ENCODE measurements at regions not wholly inside any gene's neighbourhood (a gene's known extent, or its start where the extent isn't known, plus 50 kb on each side); places are given as distances from the start of the nearest gene placed in this dataset.

GRCh38 chr12:114165921-114166320, 199.8 kb upstream of the RBM19 start:
- BruUV-seq (replicated peaks), result no TSS peak

DNA sequence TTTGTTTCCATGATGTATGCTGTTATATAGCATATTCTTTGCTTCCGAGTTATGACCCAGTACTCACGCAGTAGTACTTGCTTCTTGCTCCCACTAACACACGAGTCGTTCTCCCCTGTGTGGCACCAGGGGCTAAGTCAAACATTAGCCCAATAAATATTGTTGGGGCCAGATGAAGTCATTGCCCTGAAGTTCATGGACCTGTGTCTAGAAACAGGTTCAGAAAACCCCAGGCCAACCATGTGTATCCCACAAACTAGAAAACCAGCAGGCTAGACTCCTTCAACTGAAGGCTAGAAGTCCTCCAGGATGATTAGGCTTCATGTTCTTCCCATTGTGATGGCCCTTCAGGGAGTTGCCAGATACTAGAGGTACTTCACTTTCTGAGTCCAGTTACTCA, 198.2 kb upstream of the RBM19 start:
- no peak for TF ChIP-seq FOS (IDR thresholded peaks at IDR 0.05; ENCODE audit: borderline replicate concordance, insufficient read depth, low read length)
- TF ChIP-seq, protein P1, sequence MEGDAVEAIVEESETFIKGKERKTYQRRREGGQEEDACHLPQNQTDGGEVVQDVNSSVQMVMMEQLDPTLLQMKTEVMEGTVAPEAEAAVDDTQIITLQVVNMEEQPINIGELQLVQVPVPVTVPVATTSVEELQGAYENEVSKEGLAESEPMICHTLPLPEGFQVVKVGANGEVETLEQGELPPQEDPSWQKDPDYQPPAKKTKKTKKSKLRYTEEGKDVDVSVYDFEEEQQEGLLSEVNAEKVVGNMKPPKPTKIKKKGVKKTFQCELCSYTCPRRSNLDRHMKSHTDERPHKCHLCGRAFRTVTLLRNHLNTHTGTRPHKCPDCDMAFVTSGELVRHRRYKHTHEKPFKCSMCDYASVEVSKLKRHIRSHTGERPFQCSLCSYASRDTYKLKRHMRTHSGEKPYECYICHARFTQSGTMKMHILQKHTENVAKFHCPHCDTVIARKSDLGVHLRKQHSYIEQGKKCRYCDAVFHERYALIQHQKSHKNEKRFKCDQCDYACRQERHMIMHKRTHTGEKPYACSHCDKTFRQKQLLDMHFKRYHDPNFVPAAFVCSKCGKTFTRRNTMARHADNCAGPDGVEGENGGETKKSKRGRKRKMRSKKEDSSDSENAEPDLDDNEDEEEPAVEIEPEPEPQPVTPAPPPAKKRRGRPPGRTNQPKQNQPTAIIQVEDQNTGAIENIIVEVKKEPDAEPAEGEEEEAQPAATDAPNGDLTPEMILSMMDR (IDR thresholded peaks at IDR 0.05; ENCODE audit: extremely low read depth in 1 of 2, insufficient read depth in 1 of 2, low read depth in 1 of 2, low read length in 2 of 2), result no peak
- no peak for TF ChIP-seq POLR2AphosphoS5 (IDR thresholded peaks at IDR 0.05; ENCODE audit: insufficient read depth, low read depth, low read length)
- TF ChIP-seq POLR2A (IDR thresholded peaks at IDR 0.05; ENCODE audit: low read depth, low read length), result no peak
- no peak for TF ChIP-seq MYC (IDR thresholded peaks at IDR 0.05; ENCODE audit: low read depth, low read length)
- TF ChIP-seq, protein P2, sequence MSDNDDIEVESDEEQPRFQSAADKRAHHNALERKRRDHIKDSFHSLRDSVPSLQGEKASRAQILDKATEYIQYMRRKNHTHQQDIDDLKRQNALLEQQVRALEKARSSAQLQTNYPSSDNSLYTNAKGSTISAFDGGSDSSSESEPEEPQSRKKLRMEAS (IDR thresholded peaks at IDR 0.05; ENCODE audit: insufficient read depth, insufficient read length), result no peak
- no peak for TF ChIP-seq EZH2 (IDR thresholded peaks at IDR 0.05; ENCODE audit: borderline replicate concordance, low read depth, low read length, severe bottlenecking)
- TF ChIP-seq GATA2 (IDR thresholded peaks at IDR 0.05; ENCODE audit: insufficient read depth, insufficient read length, low read depth, low read length), result no peak
- no peak for TF ChIP-seq JUN (IDR thresholded peaks at IDR 0.05; ENCODE audit: borderline replicate concordance, insufficient read depth, insufficient read length, low read depth)
- Histone ChIP-seq H3K27ac (ENCODE audit: insufficient read depth, low read depth, low read length) (no peak overlapping the region), H3K4me2 (ENCODE audit: insufficient read depth, low read length) (no peak overlapping the region), H4K20me1 (replicated peaks; ENCODE audit: control insufficient read depth, extremely low read depth, insufficient read depth, low read length) (no peaks in the 10 kb centered on the region), H3K9me1 (replicated peaks; ENCODE audit: control insufficient read depth, extremely low read depth, insufficient read depth, low read length) (no peaks in the 10 kb centered on the region), H3K4me3 (replicated peaks in 1 of 3; ENCODE audit: insufficient read depth in 1 of 3, low read depth in 1 of 3, low read length in 3 of 3) (no peak overlapping the region), H3K9ac (replicated peaks; ENCODE audit: extremely low read depth, insufficient read depth, low read length) (no peak overlapping the region), H3K4me1 (ENCODE audit: control insufficient read depth, extremely low read depth, insufficient read depth, low read length) (no peaks in the 10 kb centered on the region), H3K27me3 (ENCODE audit: control insufficient read depth in 2 of 2, insufficient read depth in 2 of 2, low read length in 2 of 2) (no peaks in the 10 kb centered on the region), H3K79me2 (ENCODE audit: control insufficient read depth, insufficient read depth, low read length) (no peaks in the 10 kb centered on the region), H2AFZ (ENCODE audit: low read depth, low read length) (no peak overlapping the region), H3K9me3 (replicated peaks; ENCODE audit: control insufficient read depth, insufficient read depth, low read length) (peaks cover 8% of the 10 kb centered on the region), H3K36me3 (ENCODE audit: control insufficient read depth in 2 of 2, extremely low read depth in 1 of 2, insufficient read depth in 2 of 2, low read length in 2 of 2) (no peaks in the 10 kb centered on the region)
- no peak for FAIRE-seq
- intact Hi-C loops (cut with micrococcal nuclease), result no loop called here
- ChIA-PET CTCF (no interaction called here), POLR2A (no interaction called here)
- no TSS peak for BruUV-seq (replicated peaks)
- dilution Hi-C loops (cut with MboI; ENCODE audit: extremely low pct_ligation_motif_present, low sequenced_read_pairs), result no loop called here
- DNase-seq (ENCODE audit: low read depth, low spot score), result no peak

More at GRCh38 chr12:114165921-114166320, 199.8 kb upstream of the RBM19 start:
- Histone ChIP-seq H2AFZ (ENCODE audit: low read depth, low read length) (no peak overlapping the region), H3K9me3 (replicated peaks; ENCODE audit: control insufficient read depth, insufficient read depth, low read length) (peaks cover 12% of the 10 kb centered on the region), H3K27me3 (ENCODE audit: control insufficient read depth in 2 of 2, insufficient read depth in 2 of 2, low read length in 2 of 2) (no peaks in the 10 kb centered on the region), H3K4me3 (replicated peaks in 1 of 3; ENCODE audit: insufficient read depth in 1 of 3, low read depth in 1 of 3, low read length in 3 of 3) (no peak overlapping the region), H3K4me1 (ENCODE audit: control insufficient read depth, extremely low read depth, insufficient read depth, low read length) (no peaks in the 10 kb centered on the region), H3K27ac (ENCODE audit: insufficient read depth, low read depth, low read length) (no peak overlapping the region), H3K9me1 (replicated peaks; ENCODE audit: control insufficient read depth, extremely low read depth, insufficient read depth, low read length) (no peaks in the 10 kb centered on the region), H3K9ac (replicated peaks; ENCODE audit: extremely low read depth, insufficient read depth, low read length) (no peak overlapping the region), H4K20me1 (replicated peaks; ENCODE audit: control insufficient read depth, extremely low read depth, insufficient read depth, low read length) (no peaks in the 10 kb centered on the region), H3K4me2 (ENCODE audit: insufficient read depth, low read length) (no peak overlapping the region), H3K79me2 (ENCODE audit: control insufficient read depth, insufficient read depth, low read length) (no peaks in the 10 kb centered on the region), H3K36me3 (ENCODE audit: control insufficient read depth in 2 of 2, extremely low read depth in 1 of 2, insufficient read depth in 2 of 2, low read length in 2 of 2) (no peaks in the 10 kb centered on the region)
- dilution Hi-C loops (cut with MboI; ENCODE audit: extremely low pct_ligation_motif_present, low sequenced_read_pairs) (no loop called here), intact Hi-C loops (cut with micrococcal nuclease) (no loop called here)
- CTCF ChIA-PET, result no interaction called here
- POLR2A ChIA-PET, result no interaction called here
- no peak for TF ChIP-seq POLR2AphosphoS5 (IDR thresholded peaks at IDR 0.05; ENCODE audit: insufficient read depth, low read depth, low read length)
- FAIRE-seq, result no peak
- no peak for DNase-seq (ENCODE audit: low read depth, low spot score)

Measured in endothelial cell of umbilical vein (primary cell).